Trophoblast cell (in vitro differentiated cells and primary cell): ENCODE measurements at regions not wholly inside any gene's neighbourhood (a gene's known extent, or its start where the extent isn't known, plus 50 kb on each side); places are given as distances from the start of the nearest gene placed in this dataset.

ENCODE experiments used
- DNase-seq, 2 donors: peaks; one replicate each; pipeline ENCODE4 v3.0.0-alpha.2; 2016
- H2AFZ ChIP-seq: 2 replicates; pipeline ENCODE4 v1.6.1; 2013; ENCODE audit warnings: low read length, moderate library complexity, mild to moderate bottlenecking; ENCODE audit not compliant: insufficient read depth, poor library complexity
- H2AK5ac ChIP-seq: 2 replicates; pipeline ENCODE4 v1.6.1; 2013; ENCODE audit warnings: mild to moderate bottlenecking, low read length
- H2BK120ac ChIP-seq: 2 replicates; pipeline ENCODE4 v1.6.1; 2013; ENCODE audit warnings: low read length, mild to moderate bottlenecking, moderate library complexity; ENCODE audit not compliant: insufficient read depth, poor library complexity
- H2BK12ac ChIP-seq: 2 replicates; pipeline ENCODE4 v1.6.1; 2013; ENCODE audit warnings: mild to moderate bottlenecking, low read length, moderate library complexity
- H2BK5ac ChIP-seq: 2 replicates; pipeline ENCODE4 v1.6.1; 2013; ENCODE audit warnings: low read length, low read depth, moderate library complexity, mild to moderate bottlenecking; ENCODE audit not compliant: poor library complexity
- H3K14ac ChIP-seq: 2 replicates; pipeline ENCODE4 v1.6.1; 2013; ENCODE audit warnings: mild to moderate bottlenecking, low read length
- H3K18ac ChIP-seq: 2 replicates; pipeline ENCODE4 v1.6.1; 2013; ENCODE audit warnings: mild to moderate bottlenecking, low read length
- H3K23ac ChIP-seq: 2 replicates; pipeline ENCODE4 v1.6.1; 2013; ENCODE audit warnings: low read length
- H3K27ac ChIP-seq: 2 replicates; pipeline ENCODE4 v1.5.1; 2013; ENCODE audit warnings: low read depth, mild to moderate bottlenecking, inconsistent platforms, low read length, moderate library complexity
- H3K27me3 ChIP-seq: 2 replicates; pipeline ENCODE4 v1.6.1; 2013; ENCODE audit warnings: inconsistent platforms, mild to moderate bottlenecking, low read length, moderate library complexity; ENCODE audit not compliant: insufficient read depth
- H3K36me3 ChIP-seq, 2 experiments: 1 replicate in 1 of 2; 2 replicates in 1 of 2; pipeline ENCODE4 v1.6.1; 2013; ENCODE audit warnings: low read length in 2 of 2, mild to moderate bottlenecking in 2 of 2, moderate library complexity in 1 of 2; ENCODE audit not compliant: insufficient read depth in 2 of 2, control insufficient read depth in 1 of 2
- H3K4ac ChIP-seq: 2 replicates; pipeline ENCODE4 v1.6.1; 2013; ENCODE audit warnings: low read depth, mild to moderate bottlenecking, low read length, moderate library complexity
- H3K4me1 ChIP-seq, 2 experiments: 1 replicate in 1 of 2; 2 replicates in 1 of 2; pipeline ENCODE4 v1.6.1; 2013; ENCODE audit warnings: low read length in 2 of 2, mild to moderate bottlenecking in 2 of 2, moderate library complexity in 1 of 2; ENCODE audit not compliant: insufficient read depth in 2 of 2, control insufficient read depth in 1 of 2
- H3K4me2 ChIP-seq: 2 replicates; pipeline ENCODE4 v1.6.1; 2013; ENCODE audit warnings: inconsistent platforms, mild to moderate bottlenecking, low read length, moderate library complexity
- H3K4me3 ChIP-seq: 2 replicates; pipeline ENCODE4 v1.5.1; 2013; ENCODE audit warnings: mild to moderate bottlenecking, low read depth, low read length, inconsistent platforms
- H3K79me1 ChIP-seq: one replicate; pipeline ENCODE4 v1.6.1; 2013; ENCODE audit warnings: low read length
- H3K79me2 ChIP-seq: 2 replicates; pipeline ENCODE4 v1.6.1; 2013; ENCODE audit warnings: low read length, mild to moderate bottlenecking; ENCODE audit not compliant: control insufficient read depth, insufficient read depth, poor library complexity
- H3K9ac ChIP-seq: 2 replicates; pipeline ENCODE4 v1.6.1; 2013; ENCODE audit warnings: mild to moderate bottlenecking, low read length
- H3K9me3 ChIP-seq: 2 replicates; pipeline ENCODE4 v1.6.1; 2013; ENCODE audit warnings: low read depth, mild to moderate bottlenecking, control low read depth, inconsistent platforms, low read length; ENCODE audit not compliant: insufficient read depth
- H4K12ac ChIP-seq: 2 replicates; pipeline ENCODE4 v1.6.1; 2013; ENCODE audit warnings: low read depth, mild to moderate bottlenecking, low read length, moderate library complexity
- H4K8ac ChIP-seq: 2 replicates; pipeline ENCODE4 v1.6.1; 2013; ENCODE audit warnings: low read depth, mild to moderate bottlenecking, low read length, moderate library complexity
- H4K91ac ChIP-seq: one replicate; pipeline ENCODE4 v1.6.1; 2013; ENCODE audit warnings: low read depth, mild to moderate bottlenecking, low read length, moderate library complexity
- WGBS: extraction: QIAGEN DNeasy Blood & Tissue Kit; methylation state at CpG from one replicate; pipeline ENCODE4 v1.1.7; 2013; ENCODE audit warnings: missing lambda C conversion rate; ENCODE audit not compliant: insufficient read length, insufficient coverage; ENCODE audit errors: extremely low coverage; 5-methylcytosine and 5-hydroxymethylcytosine counted together

GRCh38 chr9:11038366-11038765 is 425.6 kb upstream of the PTPRD start:
- Histone ChIP-seq H3K27ac (no peak overlapping the region), H3K4me3 (no peak overlapping the region), H3K18ac (no peak overlapping the region), H3K4me1 (no peaks in the 10 kb centered on the region), H4K8ac (no peak overlapping the region), H2BK5ac (no peak overlapping the region), H2BK120ac (no peak overlapping the region), H3K9ac (no peak overlapping the region), H4K12ac (no peak overlapping the region), H3K79me1 (no peaks in the 10 kb centered on the region), H3K79me2 (no peaks in the 10 kb centered on the region), H3K23ac (no peak overlapping the region), H3K27me3 (no peaks in the 10 kb centered on the region), H2AFZ (no peak overlapping the region), H4K91ac (no peak overlapping the region), H3K4me2 (no peak overlapping the region), H3K36me3 (no peaks in the 10 kb centered on the region), H3K9me3 (no peaks in the 10 kb centered on the region), H2AK5ac (no peak overlapping the region), H2BK12ac (no peak overlapping the region), H3K4ac (no peak overlapping the region), H3K14ac (no peak overlapping the region)
- DNase-seq, result no peak
- WGBS, result no CpG with 5 or more reads among the region's 7 CpGs

- Histone ChIP-seq H4K12ac (no peak overlapping the region), H3K79me2 (no peaks in the 10 kb centered on the region), H2BK12ac (no peak overlapping the region), H3K18ac (no peak overlapping the region), H3K4me2 (no peak overlapping the region), H3K9ac (no peak overlapping the region), H3K79me1 (no peaks in the 10 kb centered on the region), H3K27ac (no peak overlapping the region), H2AFZ (no peak overlapping the region), H3K14ac (no peak overlapping the region), H2BK5ac (no peak overlapping the region), H2AK5ac (no peak overlapping the region), H3K4me3 (no peak overlapping the region), H4K8ac (no peak overlapping the region), H3K23ac (no peak overlapping the region), H3K4ac (no peak overlapping the region), H3K36me3 (no peaks in the 10 kb centered on the region), H4K91ac (no peak overlapping the region), H3K27me3 (no peaks in the 10 kb centered on the region), H2BK120ac (no peak overlapping the region), H3K9me3 (no peaks in the 10 kb centered on the region), H3K4me1 (no peaks in the 10 kb centered on the region)
- no CpG with 5 or more reads among the region's 5 CpGs for WGBS
- DNase-seq, result no peak
Measured at GRCh38 chr9:11039006-11039405, 426.2 kb upstream of the PTPRD start.

GRCh38 chr9:11045589-11045988 is 432.8 kb upstream of the PTPRD start:
- Histone ChIP-seq H3K27me3 (no peaks in the 10 kb centered on the region), H2BK5ac (no peak overlapping the region), H3K18ac (no peak overlapping the region), H3K9ac (no peak overlapping the region), H2AFZ (no peak overlapping the region), H4K8ac (no peak overlapping the region), H3K4me3 (no peak overlapping the region), H2AK5ac (no peak overlapping the region), H3K27ac (no peak overlapping the region), H3K79me1 (no peaks in the 10 kb centered on the region), H3K14ac (no peak overlapping the region), H3K36me3 (no peaks in the 10 kb centered on the region), H3K4ac (no peak overlapping the region), H2BK120ac (no peak overlapping the region), H3K9me3 (no peaks in the 10 kb centered on the region), H4K12ac (no peak overlapping the region), H3K4me1 (no peaks in the 10 kb centered on the region), H3K23ac (no peak overlapping the region), H3K4me2 (no peak overlapping the region), H2BK12ac (no peak overlapping the region), H4K91ac (no peak overlapping the region), H3K79me2 (no peaks in the 10 kb centered on the region)
- WGBS, result no CpG with 5 or more reads among the region's 2 CpGs
- DNase-seq, result no peak

- H4K12ac ChIP-seq, result no peak overlapping the region
Measured at GRCh38 chr9:11063263-11063662, 450.5 kb upstream of the PTPRD start.

More at GRCh38 chr9:11063263-11063662, 450.5 kb upstream of the PTPRD start:
- Histone ChIP-seq H2BK120ac (no peak overlapping the region), H3K9ac (no peak overlapping the region), H3K9me3 (no peaks in the 10 kb centered on the region), H2AFZ (no peak overlapping the region), H3K4me3 (no peak overlapping the region), H3K4me2 (no peak overlapping the region), H3K23ac (no peak overlapping the region), H3K27ac (no peak overlapping the region), H3K18ac (no peak overlapping the region), H2BK12ac (no peak overlapping the region), H3K79me2 (no peaks in the 10 kb centered on the region), H3K14ac (no peak overlapping the region), H3K27me3 (no peaks in the 10 kb centered on the region), H2AK5ac (no peak overlapping the region), H4K8ac (no peak overlapping the region), H3K79me1 (no peaks in the 10 kb centered on the region), H3K4ac (no peak overlapping the region), H3K4me1 (no peaks in the 10 kb centered on the region), H3K36me3 (no peaks in the 10 kb centered on the region), H4K91ac (no peak overlapping the region), H2BK5ac (no peak overlapping the region)
- DNase-seq, result no peak
